HL-60 (cell line): ENCODE measurements at regions not wholly inside any gene's neighbourhood (a gene's known extent, or its start where the extent isn't known, plus 50 kb on each side); places are given as distances from the start of the nearest gene placed in this dataset.

Source experiments
- DNase-seq, 2 experiments: peaks; one replicate each; pipeline ENCODE4 v3.0.0-alpha.2; 2010 to 2020; ENCODE audit warnings: low read depth in 1 of 2, low spot score in 1 of 2
- H3K27ac ChIP-seq: fragments of 250-450 bp; sonication (Bioruptor Pico); replicated peaks from 2 replicates; pipeline ENCODE4 v1.5.1; 2020; ENCODE audit warnings: mild to moderate bottlenecking, moderate library complexity
- H3K27me3 ChIP-seq: fragments of 250-450 bp; sonication (Bioruptor Pico); 2 replicates; pipeline ENCODE4 v1.5.1; 2021; ENCODE audit warnings: mild to moderate bottlenecking, moderate library complexity; ENCODE audit not compliant: insufficient read depth, poor library complexity, severe bottlenecking
- H3K4me3 ChIP-seq: replicated peaks from 2 replicates; pipeline ENCODE4 v1.5.1; 2011; ENCODE audit warnings: mild to moderate bottlenecking, control low read depth, low read length; ENCODE audit not compliant: insufficient read depth
- CTCF ChIP-seq: IDR thresholded peaks from one replicate; pipeline ENCODE4 v1.5.1; 2011; ENCODE audit warnings: low read length, control low read depth, inconsistent platforms; ENCODE audit not compliant: insufficient read depth
- GABPA ChIP-seq: IDR thresholded peaks from 2 replicates; pipeline ENCODE4 v1.6.1; 2012; ENCODE audit warnings: low read depth
- POLR2AphosphoS5 ChIP-seq: IDR thresholded peaks from 2 replicates; pipeline ENCODE4 v1.6.1; 2012; ENCODE audit warnings: low read depth
- REST ChIP-seq: IDR thresholded peaks from 2 replicates; pipeline ENCODE4 v1.6.1; 2012; ENCODE audit warnings: low read depth; ENCODE audit not compliant: insufficient replicate concordance
- SPI1 ChIP-seq: IDR thresholded peaks from 2 replicates; pipeline ENCODE4 v1.6.1; 2012; ENCODE audit warnings: low read depth, mild to moderate bottlenecking, borderline replicate concordance

- TF ChIP-seq REST, result no peak
- no peak for TF ChIP-seq POLR2AphosphoS5
- no peak for TF ChIP-seq GABPA
- no peak for TF ChIP-seq CTCF
- no peak for TF ChIP-seq SPI1
- no peaks in the 10 kb centered on the region for H3K27me3 ChIP-seq
- no peak overlapping the region for H3K27ac ChIP-seq
- no peak for DNase-seq
- no peak overlapping the region for H3K4me3 ChIP-seq
These were observed 255.8 kb downstream of the MFSD1 start for GRCh38 chr3:159057621-159058020.

GRCh38 chr3:159058859-159059258 lies 257.0 kb downstream of the MFSD1 start:
- no peak overlapping the region for H3K27ac ChIP-seq
- no peak overlapping the region for H3K4me3 ChIP-seq
- DNase-seq, result no peak
- H3K27me3 ChIP-seq, result no peaks in the 10 kb centered on the region
- TF ChIP-seq REST (no peak), POLR2AphosphoS5 (no peak), GABPA (no peak), SPI1 (no peak), CTCF (no peak)

- H3K27ac ChIP-seq, result no peak overlapping the region
- H3K27me3 ChIP-seq, result no peaks in the 10 kb centered on the region
- TF ChIP-seq GABPA, result no peak
- TF ChIP-seq POLR2AphosphoS5, result no peak
- no peak for TF ChIP-seq CTCF
- TF ChIP-seq REST, result no peak
- no peak for TF ChIP-seq SPI1
- no peak for DNase-seq
- H3K4me3 ChIP-seq, result no peak overlapping the region
These were observed 257.5 kb downstream of the MFSD1 start for GRCh38 chr3:159059395-159059794.
